NCI-H69 (cell line): ENCODE measurements at regions not wholly inside any gene's neighbourhood (a gene's known extent, or its start where the extent isn't known, plus 50 kb on each side); places are given as distances from the start of the nearest gene placed in this dataset.
"Not testable (repeated sequence)": the region's sequence is repeated elsewhere in the genome, so short reads cannot be mapped to it uniquely, and the experiment has no call there.

Experiments
- DNase-seq: peaks from one replicate; lab custom pipeline; 2025; lab: John Stamatoyannopoulos, UW

- DNase-seq, result peak; percentile 65
Measured at GRCh38 chrX:14351611-14352303, 177.6 kb upstream of the GLRA2 start.

GRCh38 chrX:14347523-14347922, 181.8 kb upstream of the GLRA2 start:
- DNase-seq, result no peak

- DNase-seq, result no peak
Measured at GRCh38 chrX:14344172-14344940, 185.0 kb upstream of the GLRA2 start.

DNA sequence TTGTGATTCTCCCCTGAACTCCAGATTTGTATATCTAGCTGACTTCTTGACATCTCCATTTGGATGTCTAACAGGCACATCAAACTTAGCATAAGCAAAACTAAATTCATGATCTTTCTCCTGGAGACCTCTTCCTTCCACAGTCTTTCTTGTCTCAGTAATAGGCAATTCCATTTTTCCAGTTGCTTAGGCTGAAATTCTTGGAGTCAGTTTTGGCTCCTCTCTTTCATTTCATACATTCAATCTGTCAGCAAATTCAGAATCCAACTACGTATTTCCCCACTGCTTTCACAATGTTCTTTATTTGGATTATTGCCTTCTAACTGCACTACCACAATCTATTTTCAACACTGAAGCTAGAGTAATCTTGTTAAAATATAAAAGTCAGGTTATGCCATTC, 219.9 kb upstream of the GLRA2 start:
- DNase-seq, result no peak

GRCh38 chrX:14308976-14309375, 220.4 kb upstream of the GLRA2 start:
- DNase-seq, result not testable (repeated sequence)

GRCh38 chrX:14303891-14304290, 225.4 kb upstream of the GLRA2 start:
- no peak for DNase-seq

GRCh38 chrX:14302561-14302960, 226.8 kb upstream of the GLRA2 start:
- not testable (repeated sequence) for DNase-seq

DNA sequence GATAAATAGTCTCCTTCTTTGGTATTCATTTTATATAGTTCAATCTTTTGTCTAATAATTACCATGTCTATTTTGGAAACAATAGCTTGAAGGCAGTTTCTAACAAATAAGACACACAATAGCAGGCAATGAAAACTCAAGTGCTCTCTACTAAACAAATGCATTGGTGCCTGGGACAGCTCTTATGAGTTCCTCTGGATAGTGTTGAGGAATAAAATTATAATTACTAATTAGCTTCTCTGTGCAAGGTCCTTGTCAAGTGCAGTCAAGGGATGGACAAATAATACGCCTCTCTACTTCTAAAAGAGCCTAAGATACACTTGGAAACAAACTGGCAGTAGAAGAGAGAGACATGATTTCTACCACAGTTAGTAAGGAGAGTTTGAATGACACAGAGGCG, 229.0 kb upstream of the GLRA2 start:
- DNase-seq, result no peak

DNA sequence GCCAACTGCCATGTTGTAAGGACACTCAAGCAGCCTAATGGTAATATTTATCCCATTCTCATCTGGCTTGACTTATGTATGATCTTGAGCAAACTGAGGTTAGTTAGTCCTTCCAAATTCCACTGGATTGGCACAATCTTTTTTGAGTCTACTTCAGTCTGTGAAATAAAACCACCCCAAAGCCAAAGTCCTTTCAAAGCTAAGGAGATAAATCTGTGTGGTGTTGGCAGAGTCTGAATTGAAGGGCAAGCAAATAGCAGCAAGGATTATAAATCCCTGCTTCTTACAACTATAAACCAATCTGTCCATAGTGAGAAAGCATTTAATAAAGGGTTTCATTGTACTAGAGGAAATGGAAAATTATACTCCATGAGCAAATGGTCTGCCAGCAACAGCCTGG, 233.9 kb upstream of the GLRA2 start:
- DNase-seq, result peak; percentile 14

DNA sequence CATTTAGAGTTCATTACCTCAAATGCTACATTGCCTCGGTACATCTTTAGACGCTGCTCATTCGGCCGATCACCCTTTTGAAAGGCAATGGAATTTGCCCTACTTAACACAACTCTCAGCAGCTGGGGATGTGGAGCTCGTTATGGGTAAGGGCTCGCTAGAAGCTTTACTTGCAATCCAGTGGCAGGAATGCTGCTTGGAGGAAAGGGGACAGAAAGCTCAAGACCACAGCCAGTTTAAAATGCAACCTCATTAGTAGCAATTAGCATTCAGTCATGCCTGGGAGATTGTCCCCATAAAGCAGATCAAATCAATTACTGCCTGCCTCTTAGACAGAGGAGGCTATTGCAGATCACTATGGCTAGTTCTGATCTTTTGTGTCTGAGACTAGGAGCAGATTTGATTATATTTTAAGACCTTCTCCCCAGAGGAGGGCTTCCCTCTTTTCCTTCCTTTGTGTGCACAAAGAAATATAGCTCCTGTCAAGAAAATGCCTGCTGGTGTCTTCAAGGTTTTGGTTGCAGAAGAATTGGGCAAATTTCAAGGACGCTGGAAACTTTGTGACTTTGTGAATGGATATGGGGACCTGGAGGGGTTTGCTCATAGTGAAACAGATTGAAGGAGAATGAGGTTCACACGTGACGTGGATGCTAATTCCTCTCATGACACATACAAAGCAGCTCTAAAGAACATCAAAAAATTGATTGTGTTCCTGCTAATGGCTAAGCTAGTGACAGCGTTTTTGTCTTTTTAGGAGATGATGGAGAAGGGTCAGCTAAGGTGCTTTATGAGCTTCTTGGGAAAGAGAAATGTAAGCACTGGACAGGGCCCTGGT, 237.5 kb upstream of the GLRA2 start:
- no peak for DNase-seq

DNA sequence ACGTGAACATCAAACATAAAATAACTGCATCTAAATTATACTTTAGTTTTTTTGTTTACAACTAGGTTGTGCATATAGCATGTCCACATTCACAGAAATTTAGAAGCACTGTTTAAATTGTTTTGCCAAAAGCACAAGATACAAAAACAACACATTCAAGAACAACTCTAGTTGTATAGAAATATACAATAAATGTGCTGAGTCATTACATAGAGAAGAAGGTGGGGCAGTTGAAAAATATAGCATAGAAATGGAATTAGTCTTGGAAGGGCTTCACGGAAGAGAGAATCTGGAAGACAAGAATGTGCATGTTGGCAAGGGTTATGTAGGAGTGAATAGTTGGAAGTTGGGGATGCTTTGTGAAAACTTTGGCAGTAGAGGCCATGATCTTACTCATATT, 239.0 kb upstream of the GLRA2 start:
- DNase-seq, result no peak

DNA sequence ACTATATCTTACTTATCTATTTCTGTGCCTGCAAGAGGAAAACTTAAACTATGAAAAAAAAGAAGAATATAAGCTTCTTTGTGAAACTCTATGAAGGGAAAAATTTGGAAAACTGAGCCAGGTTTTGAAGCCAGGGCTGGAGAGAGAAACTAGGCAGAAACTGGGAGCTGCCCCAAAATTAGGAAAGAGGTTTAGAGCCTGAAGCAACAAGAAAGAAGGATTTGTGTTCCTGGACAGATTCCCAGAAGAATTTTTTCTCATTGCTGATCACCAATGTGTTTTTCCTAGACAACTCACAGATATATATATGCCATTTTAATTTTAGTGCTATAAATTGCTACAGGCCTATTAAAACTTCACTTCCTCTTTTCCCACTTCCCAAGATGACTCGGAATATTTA, 245.0 kb upstream of the GEMIN8 start:
- DNase-seq, result no peak

GRCh38 chrX:14267216-14267615, 237.5 kb upstream of the GEMIN8 start:
- DNase-seq, result no peak

DNA sequence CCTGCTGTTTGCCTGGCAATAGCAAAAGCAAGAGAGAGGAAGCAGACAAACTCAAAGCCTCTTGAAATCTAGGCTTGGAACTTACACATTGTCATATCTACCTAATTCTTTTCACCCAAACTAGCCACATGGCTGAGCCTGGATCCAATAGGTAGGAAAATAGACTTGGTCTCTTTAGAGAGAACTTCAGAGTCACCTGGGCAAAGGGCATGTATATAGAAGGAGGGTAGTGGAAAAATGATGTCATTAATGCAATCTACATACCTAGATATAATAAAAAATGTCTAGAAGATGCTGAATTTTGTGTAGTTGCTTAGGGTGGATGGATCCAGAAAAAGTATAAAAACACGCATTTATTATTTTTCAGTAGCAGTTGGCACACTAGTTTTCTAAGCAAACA, 237.0 kb upstream of the GEMIN8 start:
- DNase-seq, result no peak

GRCh38 chrX:14243823-14244222, 214.1 kb upstream of the GEMIN8 start:
- no peak for DNase-seq

DNA sequence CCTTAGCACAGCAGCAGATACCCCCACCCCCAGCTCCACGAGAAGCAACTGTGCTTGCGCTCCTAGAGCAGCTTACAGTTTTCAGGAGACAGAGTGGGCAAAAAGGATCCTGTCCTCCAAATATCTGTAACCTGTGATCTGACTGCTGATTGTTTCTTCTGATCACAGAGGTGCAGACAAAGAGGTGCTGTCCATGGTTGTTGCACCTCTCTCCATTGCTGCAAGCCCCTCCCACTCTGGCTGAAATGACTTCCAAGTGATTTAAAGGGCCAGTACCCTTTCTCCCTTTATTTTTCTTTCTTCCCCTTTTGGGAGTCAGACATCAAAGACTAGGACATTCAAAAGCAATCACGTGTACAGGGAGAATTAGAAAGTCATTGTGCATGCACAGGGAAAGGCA, 205.3 kb upstream of the GEMIN8 start:
- DNase-seq, result no peak

DNA sequence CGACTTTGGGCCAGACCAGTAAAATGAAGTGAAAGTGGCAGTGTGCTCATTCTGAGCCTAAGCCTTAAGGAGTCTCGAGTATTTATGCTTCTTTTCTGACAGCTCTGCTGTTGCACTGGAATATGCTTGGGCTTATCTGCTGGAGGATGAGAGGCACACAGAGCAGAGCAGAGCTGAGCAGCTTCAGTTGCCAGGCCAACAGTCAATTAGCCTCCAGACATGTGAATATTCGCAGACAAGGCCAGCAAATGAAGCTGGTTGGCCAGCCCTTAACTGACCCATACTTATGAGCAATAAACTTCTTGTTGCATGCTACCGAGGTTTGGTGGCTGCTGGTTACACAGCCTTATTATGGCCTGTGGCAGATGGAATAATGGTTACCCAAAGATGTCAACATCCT, 203.0 kb upstream of the GEMIN8 start:
- DNase-seq, result peak; percentile 29

GRCh38 chrX:14228611-14229010, 198.9 kb upstream of the GEMIN8 start:
- no peak for DNase-seq

DNA sequence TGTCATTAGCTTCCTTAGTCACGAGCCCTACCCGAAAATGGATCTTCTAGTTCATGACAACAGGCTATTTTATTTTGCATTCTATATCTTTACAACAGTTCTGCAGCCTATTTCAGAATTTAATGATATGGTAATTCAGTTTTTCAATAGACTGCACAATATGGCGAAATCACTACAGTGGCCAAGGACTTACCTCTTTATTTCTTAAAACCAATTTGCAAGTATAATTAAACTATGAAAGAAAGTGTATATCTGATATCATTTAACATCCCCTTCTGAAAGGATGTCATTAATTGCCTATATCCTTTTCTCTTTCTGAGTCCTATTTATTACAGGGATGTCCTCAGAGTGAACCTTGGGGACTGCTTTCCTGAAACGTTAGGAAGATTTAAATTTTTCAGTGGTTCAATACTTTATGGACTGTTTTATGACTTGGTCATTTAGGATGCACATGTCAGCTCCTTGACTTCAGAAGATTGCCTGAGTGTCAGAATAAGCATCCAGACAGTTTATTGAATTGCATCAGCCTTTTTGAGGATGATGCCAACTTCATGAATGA, 190.8 kb upstream of the GEMIN8 start:
- no peak for DNase-seq

- no peak for DNase-seq
Measured at GRCh38 chrX:14209034-14209433, 179.3 kb upstream of the GEMIN8 start.

DNA sequence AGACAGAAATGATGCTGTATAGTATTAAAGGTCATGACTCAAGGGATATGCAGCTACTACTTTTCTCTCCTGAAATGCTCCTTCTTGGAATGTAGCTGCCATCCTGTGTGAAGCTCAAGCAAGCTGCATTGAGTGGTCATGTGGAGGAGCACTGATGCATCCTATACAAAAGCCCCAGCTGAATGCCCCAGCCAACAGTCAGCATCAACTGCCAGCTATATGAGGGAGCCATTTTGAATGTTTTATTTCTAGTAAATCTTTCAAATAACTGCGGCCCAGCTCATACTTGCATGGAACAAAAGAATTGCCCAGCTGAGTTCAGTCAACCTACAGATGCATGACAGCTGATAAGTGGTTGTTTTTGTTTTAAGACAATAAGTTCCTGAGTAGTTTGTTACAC, 165.0 kb upstream of the GEMIN8 start:
- DNase-seq, result no peak

GRCh38 chrX:14193547-14193946, 163.9 kb upstream of the GEMIN8 start:
- no peak for DNase-seq

GRCh38 chrX:14173873-14174272, 144.2 kb upstream of the GEMIN8 start:
- no peak for DNase-seq
